DOHH2 (cell line): ENCODE measurements at regions not wholly inside any gene's neighbourhood (a gene's known extent, or its start where the extent isn't known, plus 50 kb on each side); places are given as distances from the start of the nearest gene placed in this dataset.

Source experiments
- H3F3A ChIP-seq: fragments of 200-600 bp; sonication (generic), shearing (Covaris generic); 2 replicates; pipeline ENCODE4 v1.6.0; 2016; ENCODE audit warnings: antibody characterized with exemption, mild to moderate bottlenecking; ENCODE audit not compliant: control insufficient read depth, insufficient read depth
- H3K27ac ChIP-seq: fragments of 200-600 bp; sonication (generic); 2 replicates; pipeline ENCODE4 v1.5.1; 2014; ENCODE audit warnings: low read depth, mild to moderate bottlenecking, low read length, moderate library complexity
- H3K27me3 ChIP-seq: fragments of 200-600 bp; sonication (generic); 2 replicates; pipeline ENCODE4 v1.6.1; 2014; ENCODE audit warnings: mild to moderate bottlenecking, low read length, mixed read lengths; ENCODE audit not compliant: control insufficient read depth
- H3K36me3 ChIP-seq: fragments of 200-600 bp; sonication (generic); 2 replicates; pipeline ENCODE4 v1.6.1; 2014; ENCODE audit warnings: mild to moderate bottlenecking, low read length, moderate library complexity, mixed read lengths; ENCODE audit not compliant: control insufficient read depth
- H3K4me1 ChIP-seq: fragments of 200-600 bp; sonication (generic); 2 replicates; pipeline ENCODE4 v1.6.1; 2014; ENCODE audit warnings: mild to moderate bottlenecking, low read length, mixed read lengths; ENCODE audit not compliant: control insufficient read depth
- H3K4me2 ChIP-seq: fragments of 200-600 bp; sonication (generic); 2 replicates; pipeline ENCODE4 v1.6.0; 2014; ENCODE audit warnings: mild to moderate bottlenecking, low read length, moderate library complexity
- H3K4me3 ChIP-seq: fragments of 200-600 bp; sonication (generic); 2 replicates; pipeline ENCODE4 v1.5.1; 2014; ENCODE audit warnings: mild to moderate bottlenecking, low read length, mixed read lengths
- H3K79me2 ChIP-seq: fragments of 200-600 bp; sonication (generic); 2 replicates; pipeline ENCODE4 v1.6.1; 2014; ENCODE audit warnings: mild to moderate bottlenecking, low read length, mixed read lengths; ENCODE audit not compliant: control insufficient read depth
- H3K9me2 ChIP-seq: fragments of 200-600 bp; sonication (generic); replicated peaks from 2 replicates; pipeline ENCODE4 v1.6.1; 2014; ENCODE audit warnings: mild to moderate bottlenecking, low read length, mixed read lengths; ENCODE audit not compliant: control insufficient read depth
- H3K9me3 ChIP-seq: fragments of 200-600 bp; sonication (generic); 2 replicates; pipeline ENCODE4 v1.6.1; 2014; ENCODE audit warnings: antibody characterized with exemption, low read length, mixed read lengths; ENCODE audit not compliant: control insufficient read depth, insufficient read depth
- H4K20me1 ChIP-seq: fragments of 200-600 bp; sonication (generic); 2 replicates; pipeline ENCODE4 v1.6.0; 2014; ENCODE audit warnings: low read depth, mild to moderate bottlenecking, antibody characterized with exemption, low read length, moderate library complexity; ENCODE audit not compliant: control insufficient read depth, insufficient read depth
- EZH2phosphoT487 ChIP-seq: fragments of 200-600 bp; sonication (generic); IDR thresholded peaks from 2 replicates; pipeline ENCODE4 v1.6.1; 2017; ENCODE audit warnings: borderline replicate concordance, mild to moderate bottlenecking, antibody characterized with exemption, low read length, moderate library complexity, mixed read lengths
- TF ChIP-seq, protein P1 (sequence below): fragments of 200-600 bp; sonication (generic); IDR thresholded peaks from one replicate; pipeline ENCODE4 v1.5.1; 2014; ENCODE audit warnings: antibody characterized with exemption, mild to moderate bottlenecking, low read depth, low read length; ENCODE audit not compliant: poor library complexity, severe bottlenecking

DNA sequence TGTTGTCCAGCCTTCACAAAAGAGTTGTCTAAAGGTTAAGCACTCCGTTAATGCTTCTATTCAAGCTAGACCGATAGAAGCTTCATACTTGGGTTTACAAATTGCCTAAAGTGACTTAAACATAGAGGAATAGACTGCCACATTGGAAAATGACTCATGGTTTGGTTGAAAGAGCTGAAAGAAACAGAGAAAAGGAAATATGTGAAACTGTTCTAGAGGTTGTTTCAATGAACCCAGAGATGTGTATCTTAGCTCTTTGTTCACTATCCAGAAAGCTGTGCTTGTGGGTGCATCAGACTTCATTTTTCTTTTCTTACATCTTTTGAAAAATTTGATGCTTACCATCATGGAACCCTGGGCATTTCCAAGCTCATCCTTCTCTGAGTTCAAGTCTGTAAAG is 736.2 kb downstream of the INHBA start:
- Histone ChIP-seq H3K27me3 (no peaks in the 10 kb centered on the region), H3K27ac (peak overlapping the region; percentile 56; the same call in 1 of the 2 replicates), H3K79me2 (no peaks in the 10 kb centered on the region), H3K9me3 (peaks cover 36% of the 10 kb centered on the region; the same call in 1 of the 2 replicates), H3K36me3 (peaks cover 10% of the 10 kb centered on the region; the same call in 1 of the 2 replicates), H3K4me3 (no peak overlapping the region), H3K4me2 (peak overlapping the region; percentile 47; the same call in 1 of the 2 replicates), H3K9me2 (no peaks in the 10 kb centered on the region), H4K20me1 (no peaks in the 10 kb centered on the region), H3F3A (peaks cover 7% of the 10 kb centered on the region; the same call in 1 of the 2 replicates), H3K4me1 (peaks cover 48% of the 10 kb centered on the region)
- TF ChIP-seq, protein P1, sequence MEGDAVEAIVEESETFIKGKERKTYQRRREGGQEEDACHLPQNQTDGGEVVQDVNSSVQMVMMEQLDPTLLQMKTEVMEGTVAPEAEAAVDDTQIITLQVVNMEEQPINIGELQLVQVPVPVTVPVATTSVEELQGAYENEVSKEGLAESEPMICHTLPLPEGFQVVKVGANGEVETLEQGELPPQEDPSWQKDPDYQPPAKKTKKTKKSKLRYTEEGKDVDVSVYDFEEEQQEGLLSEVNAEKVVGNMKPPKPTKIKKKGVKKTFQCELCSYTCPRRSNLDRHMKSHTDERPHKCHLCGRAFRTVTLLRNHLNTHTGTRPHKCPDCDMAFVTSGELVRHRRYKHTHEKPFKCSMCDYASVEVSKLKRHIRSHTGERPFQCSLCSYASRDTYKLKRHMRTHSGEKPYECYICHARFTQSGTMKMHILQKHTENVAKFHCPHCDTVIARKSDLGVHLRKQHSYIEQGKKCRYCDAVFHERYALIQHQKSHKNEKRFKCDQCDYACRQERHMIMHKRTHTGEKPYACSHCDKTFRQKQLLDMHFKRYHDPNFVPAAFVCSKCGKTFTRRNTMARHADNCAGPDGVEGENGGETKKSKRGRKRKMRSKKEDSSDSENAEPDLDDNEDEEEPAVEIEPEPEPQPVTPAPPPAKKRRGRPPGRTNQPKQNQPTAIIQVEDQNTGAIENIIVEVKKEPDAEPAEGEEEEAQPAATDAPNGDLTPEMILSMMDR: no peak
- TF ChIP-seq EZH2phosphoT487: no peak

DNA sequence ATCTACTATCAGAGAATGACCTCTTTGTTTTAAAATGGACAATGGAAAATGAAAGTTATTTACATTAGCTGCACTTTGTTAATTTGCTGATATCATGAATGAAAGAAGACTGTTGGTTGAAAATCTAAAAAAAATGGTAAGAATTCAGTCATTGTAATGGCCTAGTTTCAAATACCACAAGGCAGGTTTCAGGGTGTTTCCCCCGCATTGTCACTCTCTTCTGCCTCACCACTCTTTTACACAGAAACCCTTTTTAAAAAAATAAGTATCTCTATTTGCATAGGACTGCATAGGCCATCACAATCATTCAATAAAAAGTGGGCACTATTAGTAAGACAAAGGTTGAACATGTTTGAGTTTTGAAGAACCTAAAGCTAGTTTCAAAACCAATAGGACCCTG is 737.1 kb downstream of the INHBA start:
- H3K27ac ChIP-seq: peak overlapping the region; percentile 56
- peak overlapping the region; percentile 30 for H3K4me3 ChIP-seq
- peaks cover 10% of the 10 kb centered on the region; the same call in 1 of the 2 replicates for H3K36me3 ChIP-seq
- no peaks in the 10 kb centered on the region for H3K9me2 ChIP-seq
- H3K4me2 ChIP-seq: peak overlapping the region; percentile 47
- H3K79me2 ChIP-seq: no peaks in the 10 kb centered on the region
- H4K20me1 ChIP-seq: no peaks in the 10 kb centered on the region
- H3F3A ChIP-seq: peaks cover 7% of the 10 kb centered on the region; the same call in 1 of the 2 replicates
- peaks cover 48% of the 10 kb centered on the region for H3K4me1 ChIP-seq
- TF ChIP-seq EZH2phosphoT487: no peak
- TF ChIP-seq, protein P1: no peak
- H3K27me3 ChIP-seq: no peaks in the 10 kb centered on the region
- peaks cover 39% of the 10 kb centered on the region; the same call in 1 of the 2 replicates for H3K9me3 ChIP-seq

DNA sequence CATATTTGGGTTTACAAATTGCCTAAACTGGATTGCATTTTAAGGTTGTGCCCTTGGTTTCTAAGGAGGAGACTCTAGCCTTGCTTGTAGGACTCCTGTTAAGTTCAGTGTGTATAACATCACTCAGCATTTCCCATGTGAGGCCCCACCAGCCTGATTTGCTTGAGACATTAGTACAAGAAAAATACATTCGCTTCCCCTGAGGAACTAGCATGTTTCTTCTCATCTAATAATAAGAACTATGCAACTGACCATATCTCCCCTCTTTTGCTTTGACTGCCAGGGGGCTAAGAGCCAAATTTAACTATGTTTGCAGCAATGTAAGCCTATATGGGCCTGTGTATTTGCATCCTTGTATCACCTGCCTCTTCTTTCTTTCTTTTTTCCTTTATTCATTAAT is 737.9 kb downstream of the INHBA start:
- Histone ChIP-seq H3K9me3 (peaks cover 39% of the 10 kb centered on the region; the same call in 1 of the 2 replicates), H3K27ac (peak overlapping the region; percentile 56), H3K36me3 (peaks cover 10% of the 10 kb centered on the region; the same call in 1 of the 2 replicates), H4K20me1 (no peaks in the 10 kb centered on the region), H3K4me3 (peak overlapping the region; percentile 33), H3K9me2 (no peaks in the 10 kb centered on the region), H3F3A (peaks cover 7% of the 10 kb centered on the region; the same call in 1 of the 2 replicates), H3K4me2 (peak overlapping the region; percentile 47), H3K27me3 (no peaks in the 10 kb centered on the region), H3K4me1 (peaks cover 48% of the 10 kb centered on the region), H3K79me2 (no peaks in the 10 kb centered on the region)
- no peak for TF ChIP-seq EZH2phosphoT487
- TF ChIP-seq, protein P1: no peak
